Pancreas (tissue), 10 donors: ENCODE measurements at regions not wholly inside any gene's neighbourhood (a gene's known extent, or its start where the extent isn't known, plus 50 kb on each side); places are given as distances from the start of the nearest gene placed in this dataset.

Experiments
- ATAC-seq, 4 donors: fragments of 200-7000 bp; cut with Tn5 transposase; one replicate each; pipeline versions ENCODE4 v1.8.0 to v1.9.1; 2020; ENCODE audit warnings: mild to moderate bottlenecking in 4 of 4, moderate library complexity in 4 of 4
- DNase-seq, 6 donors: peaks; one replicate each; pipeline ENCODE4 v3.0.0-alpha.2; 2020
- FAIRE-seq: peaks from 2 replicates; lab custom pipeline; 2012; peaks lifted over from hg19 to GRCh38; lab: Jason Lieb, UNC
- H3K27ac ChIP-seq, 4 donors: fragments of 200-600 bp; sonication (generic); 1 replicate in 3 of 4; 2 replicates in 1 of 4; pipeline versions ENCODE4 v1.5.0 to v1.8.0; 2020
- H3K27me3 ChIP-seq, 4 donors: fragments of 200-600 bp; one replicate each; pipeline ENCODE4 v1.8.0; 2021
- H3K36me3 ChIP-seq, 3 donors: fragments of 200-600 bp; sonication (generic) in 1 of 3; one replicate each; pipeline versions ENCODE4 v1.5.0 to v1.8.0; 2020 to 2021
- H3K4me1 ChIP-seq, 3 donors: fragments of 200-600 bp; one replicate each; pipeline ENCODE4 v1.8.0; 2021
- H3K4me3 ChIP-seq, 4 donors: fragments of 200-600 bp; sonication (generic) in 2 of 4; one replicate each; pipeline versions ENCODE4 v1.5.0 to v1.8.0; 2020 to 2021
- H3K9me3 ChIP-seq, 4 donors: fragments of 200-600 bp; one replicate each; pipeline ENCODE4 v1.8.0; 2021
- WGBS, 2 donors: extraction: QIAGEN DNeasy Blood & Tissue Kit; methylation state at CpG; one replicate each; pipeline ENCODE4 v1.1.7; 2013; 5-methylcytosine and 5-hydroxymethylcytosine counted together
- intact Hi-C, 3 donors: fragments of 100-400 bp; cut with DNase I; formaldehyde crosslinking; loops; one replicate each; pipeline versions ENCODE4 v1.11.1 to v1.14.2; 2022
- TF ChIP-seq, protein P1 (sequence below), 4 donors: fragments of 200-600 bp; sonication (generic) in 3 of 4; IDR thresholded peaks; one replicate each; pipeline versions ENCODE4 v1.5.0 to v1.8.0; 2021; ENCODE audit warnings: antibody characterized with exemption in 4 of 4
- donor health status: healthy with polysubstance abuse.
- donor health status: DM: no; HTN: no; CAD: no; lungs with moderate emphysema.
- donor health status: DM: no; HTN: no; CAD: no.
- donor health status: control.
- donor health status: control.
- donor health status: Bipolar disorder and iron deficiency.
- donor health status: DM: yes; HTN: yes; CAD: no.
- donor health status: DM: no; HTN: no; CAD: no.
- donor health status: DM: no; HTN: no; CAD: no.
- donor health status: DM: yes; HTN: yes; CAD: no.

DNA sequence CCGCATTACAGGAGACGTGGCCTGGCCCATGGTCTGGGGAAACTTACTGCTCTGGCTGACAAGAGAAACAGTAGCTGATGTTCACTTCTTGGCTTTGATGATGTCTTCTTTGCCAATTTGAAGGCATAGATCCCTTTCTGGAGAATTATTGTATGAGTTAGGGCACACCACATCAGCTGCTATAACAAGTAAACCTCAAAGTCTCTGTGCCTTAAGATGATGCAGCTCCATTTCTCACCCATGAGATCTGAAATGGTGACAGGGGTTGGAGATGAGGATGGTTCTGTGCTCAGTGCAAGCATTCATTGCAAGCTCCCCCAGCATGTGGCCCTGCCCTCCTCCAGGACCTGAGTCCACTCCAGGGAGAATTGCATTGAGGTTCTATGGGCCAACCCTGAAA lies 157.4 kb downstream of the IRX5 start:
- H3K36me3 ChIP-seq: no peaks in the 10 kb centered on the region
- WGBS, 2 donors: 94 to 96% methylated on average over 2 of the region's 2 CpGs
- intact Hi-C loops: no loop called here
- TF ChIP-seq, protein P1, sequence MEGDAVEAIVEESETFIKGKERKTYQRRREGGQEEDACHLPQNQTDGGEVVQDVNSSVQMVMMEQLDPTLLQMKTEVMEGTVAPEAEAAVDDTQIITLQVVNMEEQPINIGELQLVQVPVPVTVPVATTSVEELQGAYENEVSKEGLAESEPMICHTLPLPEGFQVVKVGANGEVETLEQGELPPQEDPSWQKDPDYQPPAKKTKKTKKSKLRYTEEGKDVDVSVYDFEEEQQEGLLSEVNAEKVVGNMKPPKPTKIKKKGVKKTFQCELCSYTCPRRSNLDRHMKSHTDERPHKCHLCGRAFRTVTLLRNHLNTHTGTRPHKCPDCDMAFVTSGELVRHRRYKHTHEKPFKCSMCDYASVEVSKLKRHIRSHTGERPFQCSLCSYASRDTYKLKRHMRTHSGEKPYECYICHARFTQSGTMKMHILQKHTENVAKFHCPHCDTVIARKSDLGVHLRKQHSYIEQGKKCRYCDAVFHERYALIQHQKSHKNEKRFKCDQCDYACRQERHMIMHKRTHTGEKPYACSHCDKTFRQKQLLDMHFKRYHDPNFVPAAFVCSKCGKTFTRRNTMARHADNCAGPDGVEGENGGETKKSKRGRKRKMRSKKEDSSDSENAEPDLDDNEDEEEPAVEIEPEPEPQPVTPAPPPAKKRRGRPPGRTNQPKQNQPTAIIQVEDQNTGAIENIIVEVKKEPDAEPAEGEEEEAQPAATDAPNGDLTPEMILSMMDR (IDR thresholded peaks at IDR 0.05): no peak
- DNase-seq: no peak
- no peak overlapping the region for H3K4me3 ChIP-seq
- no peak for ATAC-seq
- FAIRE-seq: no peak
- H3K27me3 ChIP-seq: no peaks in the 10 kb centered on the region
- no peaks in the 10 kb centered on the region for H3K4me1 ChIP-seq
- no peaks in the 10 kb centered on the region for H3K9me3 ChIP-seq
- H3K27ac ChIP-seq: no peak overlapping the region

DNA sequence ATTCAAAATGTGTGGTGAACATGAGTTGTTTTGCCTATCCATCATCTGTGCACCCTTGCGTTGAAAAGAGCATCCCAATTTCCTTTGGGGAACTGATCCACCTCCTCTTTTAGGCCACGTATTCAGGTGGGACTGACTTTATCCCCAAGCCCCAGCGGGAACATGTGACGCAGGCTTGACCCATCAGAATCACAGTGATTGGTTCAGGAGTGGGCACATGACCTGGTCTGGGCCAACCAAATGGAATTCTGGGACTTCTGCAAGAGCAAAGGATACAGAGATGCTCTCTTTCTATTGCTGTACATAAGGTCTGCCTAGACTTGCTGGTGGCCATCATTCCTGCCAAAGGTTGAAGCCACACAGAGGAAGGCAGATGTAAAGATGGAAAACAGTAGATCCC lies 158.9 kb downstream of the IRX5 start:
- FAIRE-seq: no peak
- 91 to 93% methylated on average over 4 of the region's 4 CpGs for WGBS, 2 donors

DNA sequence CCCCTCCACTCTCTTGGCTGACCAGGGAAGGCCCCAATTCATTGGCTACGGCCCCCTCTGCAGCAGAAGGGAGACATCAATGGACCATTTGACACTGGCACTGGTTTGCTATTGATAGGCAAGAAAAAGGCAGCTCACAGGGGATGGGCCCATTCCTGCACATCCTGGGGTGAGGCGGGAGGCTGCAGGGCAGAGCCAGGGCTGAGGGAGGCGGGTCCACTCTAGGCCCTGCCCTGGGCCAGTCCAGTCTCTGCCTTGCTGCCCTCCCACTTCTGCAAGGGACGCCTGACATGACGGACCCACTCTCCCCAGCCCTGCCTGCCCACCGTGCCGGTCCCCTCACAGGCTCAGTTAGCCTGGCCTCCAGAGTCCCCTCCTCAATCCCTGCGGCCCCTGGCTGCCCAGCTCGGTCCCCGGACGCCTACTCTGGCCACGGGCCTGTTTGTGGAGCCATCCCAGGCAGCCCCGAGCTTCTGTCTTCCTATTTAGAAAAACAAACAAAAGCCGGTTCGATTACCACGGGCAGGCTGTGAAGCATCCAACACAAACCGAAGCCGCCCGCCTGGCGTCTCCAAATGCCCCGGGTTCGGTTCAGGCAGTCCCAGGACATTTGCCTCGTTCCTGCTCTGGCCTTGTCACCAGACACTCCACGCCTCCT lies 160.7 kb downstream of the IRX5 start:
- Histone ChIP-seq H3K9me3 (no peaks in the 10 kb centered on the region), H3K27ac (no peak overlapping the region), H3K4me3 (no peak overlapping the region), H3K27me3 (no peaks in the 10 kb centered on the region), H3K4me1 (no peaks in the 10 kb centered on the region), H3K36me3 (no peaks in the 10 kb centered on the region)
- TF ChIP-seq, protein P1 (IDR thresholded peaks at IDR 0.05): no peak
- ATAC-seq (no peak), DNase-seq (no peak), FAIRE-seq (no peak)
- 61 to 68% methylated on average over 24 of the region's 24 CpGs for WGBS, 2 donors
- intact Hi-C loops: no loop called here

More for the DNA sequence above, 158.9 kb downstream of the IRX5 start:
- ATAC-seq: no peak
- Histone ChIP-seq H3K36me3 (no peaks in the 10 kb centered on the region), H3K4me3 (no peak overlapping the region), H3K27ac (no peak overlapping the region), H3K9me3 (no peaks in the 10 kb centered on the region), H3K27me3 (no peaks in the 10 kb centered on the region), H3K4me1 (no peaks in the 10 kb centered on the region)
- no peak for DNase-seq
- TF ChIP-seq, protein P1 (IDR thresholded peaks at IDR 0.05): no peak
- intact Hi-C loops: no loop called here

DNA sequence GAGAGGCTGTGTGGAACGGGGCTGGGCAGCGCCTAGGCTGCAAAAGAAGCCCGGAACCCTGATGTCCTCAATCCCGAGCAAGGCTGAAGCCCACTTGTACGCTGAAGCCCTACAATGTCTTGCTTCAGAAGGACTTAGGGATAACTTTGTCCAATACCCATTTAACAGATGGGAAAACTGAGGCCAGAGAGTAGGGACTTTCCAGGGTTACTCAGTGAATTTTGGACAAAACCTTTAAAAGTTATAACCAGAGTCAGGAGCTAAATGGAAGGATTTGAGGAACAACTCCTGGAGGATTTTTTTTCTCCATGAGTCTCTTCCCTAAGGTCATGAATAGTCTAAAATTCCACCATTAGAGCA lies 161.2 kb downstream of the IRX5 start:
- no peak overlapping the region for H3K27ac ChIP-seq
- 89 to 91% methylated on average over 5 of the region's 5 CpGs for WGBS, 2 donors
- H3K4me1 ChIP-seq: no peaks in the 10 kb centered on the region
- intact Hi-C loops: no loop called here
- H3K27me3 ChIP-seq: no peaks in the 10 kb centered on the region
- TF ChIP-seq, protein P1 (IDR thresholded peaks at IDR 0.05): no peak
- ATAC-seq (no peak), DNase-seq (no peak), FAIRE-seq (no peak)
- no peaks in the 10 kb centered on the region for H3K36me3 ChIP-seq
- H3K9me3 ChIP-seq: no peaks in the 10 kb centered on the region
- H3K4me3 ChIP-seq: no peak overlapping the region

DNA sequence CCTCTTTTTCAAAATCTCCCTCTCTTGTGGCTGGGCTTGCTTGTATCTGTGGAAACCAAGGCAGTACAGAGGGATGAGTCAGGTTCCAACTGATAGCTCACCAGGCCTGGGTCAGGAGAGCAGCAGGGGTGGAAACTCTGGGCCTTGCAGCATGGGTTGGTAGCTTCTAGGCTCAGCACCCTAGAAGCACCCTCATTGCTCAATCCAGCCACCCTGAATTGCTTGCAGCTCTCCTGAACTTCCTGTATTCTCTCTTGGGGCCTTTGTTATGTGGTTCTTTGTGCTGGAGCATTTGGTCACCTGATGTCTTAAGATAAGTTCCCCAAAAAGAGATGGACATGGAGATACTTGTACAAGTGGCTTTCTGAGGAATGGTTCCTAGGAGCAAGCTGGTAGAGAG lies 169.4 kb downstream of the IRX5 start:
- Histone ChIP-seq H3K27ac (no peak overlapping the region), H3K4me1 (no peaks in the 10 kb centered on the region), H3K27me3 (no peaks in the 10 kb centered on the region), H3K36me3 (no peaks in the 10 kb centered on the region), H3K4me3 (no peak overlapping the region), H3K9me3 (no peaks in the 10 kb centered on the region)
- ATAC-seq (no peak), FAIRE-seq (no peak), DNase-seq (no peak)
- TF ChIP-seq, protein P1 (IDR thresholded peaks at IDR 0.05): no peak
- intact Hi-C loops: no loop called here
